ENCODE measurements at regions not wholly inside any gene's neighbourhood (a gene's known extent, or its start where the extent isn't known, plus 50 kb on each side); places are given as distances from the start of the nearest gene placed in this dataset.

GRCh38 chr13:56681404-56681803, 459.3 kb upstream of the PRR20A start:
- Histone ChIP-seq H3K27me3 (replicated peaks in 1 of 4; ENCODE audit: control insufficient read depth in 3 of 4, extremely low read depth in 1 of 4, insufficient read depth in 3 of 4, low read length in 3 of 4) (no peaks in the 10 kb centered on the region), H2BK15ac (ENCODE audit: low read length) (no peak overlapping the region), H3K4me1 (replicated peaks in 1 of 4; ENCODE audit: control insufficient read depth in 3 of 4, insufficient read depth in 4 of 4, low read length in 3 of 4) (no peaks in the 10 kb centered on the region), H3K56ac (replicated peaks; ENCODE audit: insufficient read length, low read depth, low read length) (no peak overlapping the region), H3K36me3 (ENCODE audit: control insufficient read depth in 2 of 4, insufficient read depth in 4 of 4, low read length in 3 of 4) (no peaks in the 10 kb centered on the region; a peak in 1 of 8 replicates), H3K79me1 (ENCODE audit: low read depth, low read length) (no peaks in the 10 kb centered on the region), H2AFZ (ENCODE audit: low read length) (0 out of 2 replicates have a peak overlapping the region, but pooled peaks have one; percentile 17), H4K20me1 (replicated peaks in 1 of 2; ENCODE audit: control insufficient read depth in 1 of 2, insufficient read depth in 2 of 2, low read length in 2 of 2) (no peaks in the 10 kb centered on the region), H3K9me3 (ENCODE audit: insufficient read depth in 2 of 2, low read depth in 1 of 2, low read length in 1 of 2) (peaks cover 0 to 9% of the 10 kb centered on the region in 2 experiments; a peak in 2 of 4 replicates), H2BK5ac (ENCODE audit: low read depth, low read length) (no peak overlapping the region), H4K5ac (ENCODE audit: insufficient read length, low read depth, low read length) (no peak overlapping the region), H3K4ac (replicated peaks; ENCODE audit: insufficient read length, low read depth, low read length) (no peak overlapping the region), H3K14ac (ENCODE audit: insufficient read length) (no peak overlapping the region), H3K18ac (ENCODE audit: extremely low read depth, low read length) (no peak overlapping the region), H3K23ac (ENCODE audit: insufficient read length) (no peak overlapping the region), H3K27ac (ENCODE audit: low read depth, low read length) (no peak overlapping the region), H2AK5ac (ENCODE audit: low read depth, low read length) (no peak overlapping the region), H3K79me2 (ENCODE audit: control insufficient read depth in 1 of 2, insufficient read depth in 2 of 2, low read length in 2 of 2) (no peaks in the 10 kb centered on the region), H4K91ac (replicated peaks; ENCODE audit: insufficient read length, low read length) (no peak overlapping the region), H2BK12ac (ENCODE audit: low read depth, low read length) (no peak overlapping the region), H2BK20ac (ENCODE audit: low read length) (no peak overlapping the region), H4K8ac (ENCODE audit: extremely low read depth, insufficient read depth, low read length) (no peak overlapping the region), H3K4me2 (ENCODE audit: insufficient read depth in 1 of 2, low read depth in 2 of 2, low read length in 2 of 2) (no peak overlapping the region), H3K4me3 (ENCODE audit: extremely low read depth in 1 of 4, insufficient read depth in 2 of 4, low read depth in 3 of 4, low read length in 4 of 4) (no peak overlapping the region), H2BK120ac (replicated peaks; ENCODE audit: low read depth, low read length) (no peak overlapping the region), H3K9ac (replicated peaks in 1 of 4; ENCODE audit: extremely low read depth in 1 of 4, low read depth in 3 of 4, low read length in 3 of 4) (no peak overlapping the region), H3K23me2 (ENCODE audit: low read depth, low read length) (no peaks in the 10 kb centered on the region)
- WGBS, 2 experiments (ENCODE audit: extremely low coverage in 1 of 2, insufficient coverage in 1 of 2, insufficient read length in 1 of 2, insufficient replicate concordance in 2 of 2, low coverage in 1 of 2, low lambda C conversion rate in 2 of 2, missing lambda C conversion rate in 1 of 2), result 68% methylated on average over 1 of the region's 1 CpG; no CpG with 5 or more reads in 1 of the 2 experiments
- DNase-seq (ENCODE audit: low read depth in 1 of 2, low spot score in 2 of 2) (no peak), FAIRE-seq (no peak)
- ChIA-PET POLR2A (ENCODE audit: partially characterized antibody) (no interaction called here), CTCF (ENCODE audit: partially characterized antibody) (no interaction called here)
- TF ChIP-seq TBP (IDR thresholded peaks at IDR 0.05; ENCODE audit: low read depth, low read length), result no peak

Measured in H1 (cell line).